GM21717 (cell line): ENCODE measurements at regions not wholly inside any gene's neighbourhood (a gene's known extent, or its start where the extent isn't known, plus 50 kb on each side); places are given as distances from the start of the nearest gene placed in this dataset.

Experiments
- ATAC-seq: cut with Tn5 transposase; IDR thresholded peaks from one replicate; pipeline ENCODE4 v1.9.1; 2021; ENCODE audit warnings: mild to moderate bottlenecking, moderate library complexity; ENCODE audit not compliant: unreplicated experiment

GRCh38 chr2:111698743-111699554 is 185.0 kb downstream of the ANAPC1 start:
- ATAC-seq, result no peak

GRCh38 chr2:111701266-111701665 is 182.7 kb downstream of the ANAPC1 start:
- no peak for ATAC-seq

DNA sequence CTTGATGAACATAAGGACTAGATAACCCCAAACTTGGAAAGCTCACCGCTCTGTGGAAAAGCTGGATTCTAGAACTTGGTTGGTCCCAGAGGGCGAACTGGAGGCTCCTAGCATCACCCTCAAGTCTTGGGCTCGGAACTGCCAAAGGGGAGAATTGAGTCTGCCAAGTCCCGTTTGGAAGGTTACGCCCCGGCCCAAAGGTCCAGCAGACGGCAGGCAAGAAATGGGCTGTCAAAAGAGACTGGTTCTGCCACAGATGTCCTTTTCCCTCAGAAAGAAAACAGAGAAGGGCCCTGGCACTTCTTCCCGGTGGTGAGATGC is 182.2 kb downstream of the ANAPC1 start:
- ATAC-seq, result no peak

DNA sequence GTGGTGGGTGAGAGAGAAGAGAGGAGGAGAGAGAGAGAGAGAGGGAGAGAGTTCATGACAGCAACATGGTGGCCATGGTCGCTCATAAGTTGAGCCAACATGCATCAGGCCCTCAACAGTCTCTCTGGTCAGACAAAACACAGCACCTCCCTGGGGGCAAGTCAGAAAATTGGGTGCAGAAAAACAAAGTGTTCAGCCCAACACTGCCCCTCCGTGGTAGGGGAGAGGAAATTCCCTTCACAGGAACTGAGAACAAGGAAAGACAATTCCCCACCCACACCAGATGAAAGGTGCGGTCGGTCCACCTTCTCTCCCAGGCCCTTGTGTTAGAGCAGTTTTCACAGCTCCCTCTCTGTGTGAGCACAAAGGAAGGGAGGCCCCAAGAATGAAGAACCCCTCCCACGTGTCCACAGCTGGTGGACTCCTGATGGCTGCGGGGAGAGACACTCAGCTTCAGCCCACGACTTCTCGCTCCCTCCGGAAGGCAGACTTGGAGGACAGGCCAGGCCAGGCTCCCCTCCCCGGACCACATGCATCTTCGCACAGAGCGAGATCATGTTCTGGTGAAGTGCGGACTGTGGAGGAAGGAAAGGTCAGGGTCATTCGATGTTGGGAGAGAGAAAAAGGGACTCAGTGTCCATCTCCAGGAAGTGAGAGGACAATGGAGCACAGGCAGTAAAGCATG is 181.7 kb downstream of the ANAPC1 start:
- no peak for ATAC-seq

DNA sequence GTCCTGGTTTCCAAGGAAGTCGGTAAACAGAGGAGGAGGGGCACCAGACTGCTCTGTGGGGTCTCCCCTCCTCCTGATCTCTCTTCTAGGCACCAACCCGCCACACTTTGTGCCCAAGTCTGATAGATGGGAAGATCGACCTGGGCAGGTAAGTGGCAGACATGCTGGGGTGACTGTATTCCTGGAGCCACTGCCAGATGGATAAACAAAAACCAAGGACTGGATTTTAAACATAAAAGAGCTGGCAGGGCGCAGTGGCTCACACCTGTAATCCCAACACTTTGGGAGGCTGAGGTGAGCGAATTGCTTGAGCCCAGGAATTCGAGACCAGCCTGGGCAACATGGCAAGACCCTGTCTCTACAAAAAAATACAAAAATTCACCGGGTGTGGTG is 181.2 kb downstream of the ANAPC1 start:
- no peak for ATAC-seq

GRCh38 chr2:111703759-111704158 is 180.2 kb downstream of the ANAPC1 start:
- ATAC-seq, result no peak

DNA sequence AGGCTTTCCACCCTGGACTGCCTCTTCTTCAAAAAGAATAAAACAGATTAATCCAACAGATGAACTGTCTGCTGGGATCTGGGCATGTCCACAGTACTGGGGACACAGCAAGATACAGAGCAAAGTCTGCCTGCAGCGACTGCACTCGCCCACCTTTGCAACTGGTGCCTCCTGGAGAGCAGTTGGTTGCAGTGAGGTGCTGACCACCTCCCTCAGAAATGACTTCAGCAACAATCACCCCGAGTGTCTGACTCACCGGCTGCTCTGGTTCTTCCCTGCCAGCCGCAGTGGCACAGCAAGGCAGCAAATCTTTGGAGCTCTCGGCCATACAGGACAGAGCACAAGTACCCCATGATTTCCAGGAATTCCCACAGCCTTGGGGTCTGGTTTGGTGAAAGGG is 179.7 kb downstream of the ANAPC1 start:
- no peak for ATAC-seq

- peak; percentile 8 for ATAC-seq
Observed at GRCh38 chr2:111705239-111705638, 178.8 kb downstream of the ANAPC1 start.

GRCh38 chr2:111705711-111706336 is 178.2 kb downstream of the ANAPC1 start:
- peak; percentile 84 for ATAC-seq

DNA sequence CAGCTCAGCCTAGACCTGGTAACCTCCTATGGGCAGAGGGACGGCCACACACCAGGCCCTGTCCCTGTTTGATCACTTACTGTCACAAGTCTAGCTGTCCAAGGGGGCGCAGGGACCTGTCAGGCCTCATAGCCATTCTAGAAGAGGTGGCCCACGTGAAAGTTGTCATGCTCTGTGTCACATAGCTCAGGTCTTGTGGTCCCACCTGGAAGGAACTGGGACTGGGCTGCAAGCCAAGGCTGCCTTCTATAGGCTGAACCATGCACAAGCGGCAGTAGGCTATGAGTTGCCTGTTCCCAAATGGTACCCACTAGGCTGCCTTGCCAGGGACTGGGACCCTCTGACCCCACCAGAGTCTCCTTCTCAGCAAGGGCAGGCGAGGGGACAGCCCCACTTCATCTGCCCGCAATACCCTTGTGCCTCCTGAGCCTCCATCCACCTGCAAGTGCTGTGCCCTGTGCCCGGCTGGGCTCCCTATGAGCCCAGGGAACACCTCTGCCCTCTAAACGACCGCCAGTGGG is 177.5 kb downstream of the ANAPC1 start:
- no peak for ATAC-seq

DNA sequence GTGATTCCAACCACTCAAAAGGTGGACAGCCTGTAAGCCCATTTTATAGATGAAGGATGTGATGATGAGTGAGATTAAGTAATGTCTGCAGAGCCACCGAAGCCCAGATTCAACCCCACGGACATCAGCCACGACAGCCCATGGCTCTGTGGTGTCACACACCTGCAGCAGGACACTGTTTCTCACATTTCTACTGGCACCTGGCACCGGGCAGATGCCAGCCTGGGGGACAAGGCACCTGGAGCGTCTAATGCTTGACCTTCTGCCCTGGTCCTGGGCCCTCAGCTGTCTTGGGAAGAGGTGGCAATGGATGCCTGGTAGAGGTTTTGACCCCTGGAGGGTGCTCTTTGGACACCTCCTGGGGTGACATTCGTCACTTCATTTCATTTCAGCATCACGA is 176.3 kb downstream of the ANAPC1 start:
- ATAC-seq, result no peak

DNA sequence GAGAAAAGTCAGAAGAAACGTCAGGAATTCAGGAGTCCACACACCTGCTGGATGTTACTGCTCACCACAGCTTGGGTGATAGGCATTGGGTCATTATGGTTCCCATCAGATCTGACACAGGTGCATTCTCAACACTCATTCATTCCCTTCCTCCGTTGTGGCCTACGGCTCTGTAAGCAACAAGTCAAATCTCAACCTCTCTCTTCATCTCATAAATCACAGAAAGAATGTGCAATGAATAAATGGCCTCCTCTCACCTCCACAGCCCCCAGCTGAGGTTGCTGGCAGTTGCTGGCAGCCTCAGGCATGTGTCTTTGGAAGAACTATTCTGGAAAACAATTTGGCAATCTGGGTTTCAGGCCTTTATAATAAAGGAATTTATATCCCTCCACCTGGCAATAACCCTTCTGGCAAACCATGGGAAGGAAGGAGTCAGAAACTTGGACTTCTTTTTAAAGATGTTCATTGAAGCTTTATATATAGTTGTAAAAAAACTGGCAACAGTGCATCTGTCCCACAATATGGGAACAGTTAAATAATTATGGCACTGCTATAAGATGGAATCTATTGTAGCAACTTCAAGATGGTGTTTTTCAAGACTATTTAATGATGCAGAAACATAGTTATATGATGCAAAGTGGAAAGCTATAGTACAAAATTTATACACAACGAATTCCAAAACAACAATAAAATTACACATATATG is 175.4 kb downstream of the ANAPC1 start:
- no peak for ATAC-seq

DNA sequence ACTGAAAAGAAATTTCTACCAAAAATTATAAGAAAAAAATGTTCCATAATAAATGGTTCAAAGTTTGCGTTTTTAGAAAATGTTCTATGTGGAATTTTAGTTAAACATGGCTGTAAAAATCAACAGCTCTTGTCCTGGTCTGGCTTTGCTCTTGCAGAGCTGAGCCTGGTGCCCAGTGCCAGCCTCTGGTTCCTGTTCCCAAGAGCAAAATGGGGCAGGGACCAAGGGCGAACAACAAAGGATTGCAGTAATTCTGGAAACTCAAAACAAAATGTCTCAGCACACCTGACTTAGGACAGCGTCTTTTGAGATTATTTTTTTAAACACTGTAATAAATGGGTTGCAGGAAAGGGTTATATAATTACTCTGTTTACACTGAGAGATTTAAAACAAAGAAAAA is 174.7 kb downstream of the ANAPC1 start:
- no peak for ATAC-seq

GRCh38 chr2:111710085-111710484 is 173.9 kb downstream of the ANAPC1 start:
- no peak for ATAC-seq

GRCh38 chr2:111710613-111711012 is 173.4 kb downstream of the ANAPC1 start:
- no peak for ATAC-seq

DNA sequence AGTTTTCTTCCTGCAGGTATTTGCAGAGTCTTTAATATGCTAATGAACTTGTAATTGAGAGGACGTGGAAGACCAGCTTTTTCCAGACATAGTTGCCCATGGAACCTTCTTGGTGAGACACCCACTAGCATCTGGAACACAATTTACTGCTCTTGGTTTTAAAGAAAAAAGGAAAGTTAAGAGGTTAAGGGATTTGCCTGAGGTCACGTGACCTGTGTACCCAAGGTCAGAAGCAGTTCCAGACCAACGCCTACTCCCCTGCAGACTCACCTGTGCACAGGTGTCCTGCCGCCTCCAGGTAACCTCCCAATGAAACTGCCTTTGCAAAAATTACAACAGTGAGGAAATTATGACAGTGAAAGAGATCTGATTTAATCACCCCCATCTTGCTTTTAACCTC is 172.7 kb downstream of the ANAPC1 start:
- ATAC-seq, result no peak

GRCh38 chr2:111712361-111712760 is 171.6 kb downstream of the ANAPC1 start:
- no peak for ATAC-seq

- ATAC-seq, result no peak
Observed at GRCh38 chr2:111712940-111713515, 171.0 kb downstream of the ANAPC1 start.

DNA sequence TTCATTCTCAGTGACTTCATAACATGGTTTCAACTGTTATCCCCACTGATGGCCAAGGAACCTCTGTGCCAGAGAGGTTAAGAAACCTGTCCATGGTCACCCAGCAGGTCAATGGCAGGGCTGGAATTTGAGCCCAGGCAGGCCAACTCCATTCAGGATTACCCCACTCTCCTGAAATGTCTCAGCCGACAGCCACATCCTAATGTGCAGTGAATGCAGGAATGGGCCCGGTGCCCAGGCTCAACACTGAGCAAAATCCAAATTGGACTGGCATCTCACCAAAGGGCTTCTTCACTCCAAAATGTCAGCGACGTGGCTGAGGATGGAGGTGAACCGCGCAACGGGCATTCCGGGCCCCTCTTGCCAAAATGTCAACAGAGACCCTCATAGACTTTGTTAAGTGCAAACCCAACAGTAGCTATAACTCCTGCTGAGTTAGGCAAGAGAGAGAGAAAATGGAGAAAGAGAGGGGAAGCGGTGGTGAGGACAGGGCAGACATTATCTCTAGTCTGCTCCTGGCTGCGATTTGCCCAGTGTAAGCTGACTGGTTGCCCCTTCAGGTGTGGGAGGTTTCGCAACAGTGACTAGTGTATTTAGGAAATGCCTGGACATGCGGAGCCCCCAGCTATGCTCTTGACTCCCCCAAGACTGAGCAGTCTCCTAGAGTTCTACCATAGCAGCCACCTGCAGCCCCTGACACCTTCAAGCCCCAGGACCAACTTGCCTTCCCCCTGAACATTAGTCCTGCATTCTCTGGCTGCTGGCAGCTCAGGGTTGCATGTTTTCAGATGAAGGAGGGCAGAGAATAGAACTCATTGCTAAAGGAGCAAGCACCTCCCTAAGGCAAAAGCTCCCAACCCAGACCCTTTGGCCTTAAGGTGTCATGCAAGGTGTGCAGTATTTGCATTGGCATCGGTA is 167.7 kb downstream of the ANAPC1 start:
- no peak for ATAC-seq
